Breast epithelium (tissue), 4 donors: ENCODE measurements at regions not wholly inside any gene's neighbourhood (a gene's known extent, or its start where the extent isn't known, plus 50 kb on each side); places are given as distances from the start of the nearest gene placed in this dataset.

Source experiments
- DNase-seq, 2 donors: peaks; one replicate each; pipeline ENCODE4 v3.0.0-alpha.2; 2019; ENCODE audit warnings: low spot score in 2 of 2
- H3K27ac ChIP-seq, 2 donors: fragments of 200-600 bp; sonication (generic) in 1 of 2; one replicate each; pipeline ENCODE4 v1.5.1; 2016 to 2019; ENCODE audit warnings: mild to moderate bottlenecking in 1 of 2
- H3K27me3 ChIP-seq, 2 donors: fragments of 200-600 bp; sonication (generic) in 1 of 2; one replicate each; pipeline versions ENCODE4 v1.5.1 to v1.6.0; 2017 to 2019; ENCODE audit warnings: control low read depth in 1 of 2, mild to moderate bottlenecking in 1 of 2
- H3K36me3 ChIP-seq: fragments of 200-600 bp; one replicate; pipeline ENCODE4 v1.5.1; 2019
- H3K4me1 ChIP-seq, 2 donors: fragments of 200-600 bp; sonication (generic); one replicate each; pipeline ENCODE4 v1.5.1; 2016 to 2019; ENCODE audit warnings: control low read depth in 1 of 2
- H3K4me3 ChIP-seq, 3 donors: fragments of 200-600 bp; sonication (generic); 1 replicate in 2 of 3; 2 replicates in 1 of 3; pipeline ENCODE4 v1.5.1; 2016 to 2019; ENCODE audit warnings: mild to moderate bottlenecking in 3 of 3, moderate library complexity in 2 of 3
- H3K9me3 ChIP-seq, 2 donors: fragments of 200-600 bp; sonication (generic) in 1 of 2; one replicate each; pipeline ENCODE4 v1.5.1; 2016 to 2019; ENCODE audit warnings: control low read depth in 1 of 2
- POLR2A ChIP-seq: fragments of 450-650 bp; IDR thresholded peaks from one replicate; pipeline ENCODE4 v1.6.1; 2016; ENCODE audit warnings: antibody characterized with exemption, mild to moderate bottlenecking, moderate library complexity
- POLR2AphosphoS5 ChIP-seq, 3 donors: sonication (generic); formaldehyde crosslinking; IDR thresholded peaks; one replicate each; pipeline ENCODE4 v1.6.1; 2017; ENCODE audit warnings: antibody characterized with exemption in 3 of 3
- intact Hi-C: fragments of 100-400 bp; cut with DNase I; formaldehyde crosslinking; loops from one replicate; pipeline ENCODE4 v1.15.1; 2023; ENCODE audit warnings: low total_unique reads
- TF ChIP-seq, protein P1 (sequence below), 3 donors: fragments of 450-650 bp; IDR thresholded peaks; one replicate each; pipeline ENCODE4 v1.5.1; 2016 to 2017; ENCODE audit warnings: antibody characterized with exemption in 3 of 3, mild to moderate bottlenecking in 3 of 3, moderate library complexity in 3 of 3

DNA sequence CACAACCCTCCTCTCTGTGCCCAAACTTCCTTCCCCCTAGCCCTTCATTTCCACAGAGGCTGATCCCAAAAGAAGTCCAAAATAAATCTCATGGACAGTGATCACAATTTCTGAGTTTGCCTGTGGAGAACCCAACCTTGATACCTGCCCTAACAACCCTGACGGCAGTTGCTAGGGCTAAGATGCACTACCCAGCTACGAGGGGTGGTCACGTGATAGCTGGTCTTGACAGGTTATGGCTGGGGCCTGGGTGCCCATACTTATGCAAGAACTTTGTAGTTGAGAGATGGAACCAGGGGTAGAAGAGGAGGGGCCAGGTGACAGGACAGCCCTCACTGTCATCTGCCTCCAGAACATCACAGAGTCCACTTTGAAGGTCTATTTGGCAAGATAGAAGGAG, 147.9 kb downstream of the AKAIN1 start:
- no peaks in the 10 kb centered on the region for H3K4me1 ChIP-seq
- H3K27me3 ChIP-seq: no peaks in the 10 kb centered on the region
- TF ChIP-seq POLR2A: no peak
- TF ChIP-seq, protein P1, sequence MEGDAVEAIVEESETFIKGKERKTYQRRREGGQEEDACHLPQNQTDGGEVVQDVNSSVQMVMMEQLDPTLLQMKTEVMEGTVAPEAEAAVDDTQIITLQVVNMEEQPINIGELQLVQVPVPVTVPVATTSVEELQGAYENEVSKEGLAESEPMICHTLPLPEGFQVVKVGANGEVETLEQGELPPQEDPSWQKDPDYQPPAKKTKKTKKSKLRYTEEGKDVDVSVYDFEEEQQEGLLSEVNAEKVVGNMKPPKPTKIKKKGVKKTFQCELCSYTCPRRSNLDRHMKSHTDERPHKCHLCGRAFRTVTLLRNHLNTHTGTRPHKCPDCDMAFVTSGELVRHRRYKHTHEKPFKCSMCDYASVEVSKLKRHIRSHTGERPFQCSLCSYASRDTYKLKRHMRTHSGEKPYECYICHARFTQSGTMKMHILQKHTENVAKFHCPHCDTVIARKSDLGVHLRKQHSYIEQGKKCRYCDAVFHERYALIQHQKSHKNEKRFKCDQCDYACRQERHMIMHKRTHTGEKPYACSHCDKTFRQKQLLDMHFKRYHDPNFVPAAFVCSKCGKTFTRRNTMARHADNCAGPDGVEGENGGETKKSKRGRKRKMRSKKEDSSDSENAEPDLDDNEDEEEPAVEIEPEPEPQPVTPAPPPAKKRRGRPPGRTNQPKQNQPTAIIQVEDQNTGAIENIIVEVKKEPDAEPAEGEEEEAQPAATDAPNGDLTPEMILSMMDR (IDR thresholded peaks at IDR 0.05): no peak
- no peak for TF ChIP-seq POLR2AphosphoS5 (IDR thresholded peaks at IDR 0.05)
- no peaks in the 10 kb centered on the region for H3K36me3 ChIP-seq
- no peaks in the 10 kb centered on the region for H3K9me3 ChIP-seq
- intact Hi-C loops: no loop called here
- no peak overlapping the region for H3K27ac ChIP-seq
- no peak overlapping the region for H3K4me3 ChIP-seq
- no peak for DNase-seq

DNA sequence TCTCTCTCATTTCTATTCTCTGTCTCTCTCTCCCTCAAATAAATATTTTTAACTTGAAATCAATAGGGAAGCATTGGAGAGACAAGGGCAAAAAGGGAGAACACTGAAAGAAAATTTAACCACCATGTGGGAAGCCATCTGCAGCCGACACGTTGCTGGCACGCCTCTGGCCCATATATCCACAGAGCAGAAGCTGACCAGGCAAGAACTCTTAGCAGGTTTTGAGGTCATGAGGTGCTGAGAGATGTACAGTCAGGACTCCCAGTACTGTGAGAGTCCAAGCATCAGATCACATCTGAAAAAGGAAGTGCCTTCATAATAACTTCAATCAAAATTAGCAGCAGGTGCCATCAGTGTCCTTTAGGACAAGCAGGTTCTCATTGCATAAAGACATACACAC, 156.6 kb downstream of the AKAIN1 start:
- H3K27me3 ChIP-seq: no peaks in the 10 kb centered on the region
- intact Hi-C loops: loop anchor here (5.0 kb wide), 1 partner anchor 792 kb away; no protein-coding TSS in a partner anchor
- TF ChIP-seq, protein P1 (IDR thresholded peaks at IDR 0.05): no peak
- TF ChIP-seq POLR2A: no peak
- TF ChIP-seq POLR2AphosphoS5 (IDR thresholded peaks at IDR 0.05): no peak

DNA sequence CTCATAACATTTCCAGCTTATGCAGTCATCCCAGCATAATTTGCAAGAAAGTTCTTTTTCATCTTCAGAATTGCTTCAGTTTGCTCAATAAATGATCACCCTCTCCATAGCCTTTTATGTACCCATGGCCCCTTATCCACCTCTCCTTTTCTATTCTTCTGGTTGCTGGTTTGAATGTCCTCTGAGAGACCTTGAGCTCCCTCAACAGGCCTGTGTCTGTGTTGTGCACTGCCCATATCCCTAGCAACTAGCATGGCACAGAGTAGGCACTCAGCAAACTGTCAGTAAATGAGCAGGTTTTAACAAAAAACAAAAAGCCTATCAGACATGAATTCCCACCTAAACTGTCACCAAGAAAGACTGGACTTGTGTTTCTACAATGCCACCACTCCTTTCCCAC, 160.5 kb downstream of the AKAIN1 start:
- TF ChIP-seq, protein P1 (IDR thresholded peaks at IDR 0.05): no peak
- TF ChIP-seq POLR2AphosphoS5 (IDR thresholded peaks at IDR 0.05) (no peak), POLR2A (no peak)
- Histone ChIP-seq H3K27ac (no peak overlapping the region), H3K4me3 (no peak overlapping the region), H3K9me3 (peaks cover 3 to 16% of the 10 kb centered on the region in 2 donors), H3K36me3 (no peaks in the 10 kb centered on the region), H3K27me3 (no peaks in the 10 kb centered on the region), H3K4me1 (no peaks in the 10 kb centered on the region)
- intact Hi-C loops: no loop called here
- DNase-seq: no peak

More for the DNA sequence above, 156.6 kb downstream of the AKAIN1 start:
- peaks cover 0 to 4% of the 10 kb centered on the region in 2 donors for H3K9me3 ChIP-seq
- no peak overlapping the region for H3K27ac ChIP-seq
- H3K4me1 ChIP-seq: no peaks in the 10 kb centered on the region
- DNase-seq: no peak
- H3K4me3 ChIP-seq: no peak overlapping the region
- H3K36me3 ChIP-seq: no peaks in the 10 kb centered on the region

DNA sequence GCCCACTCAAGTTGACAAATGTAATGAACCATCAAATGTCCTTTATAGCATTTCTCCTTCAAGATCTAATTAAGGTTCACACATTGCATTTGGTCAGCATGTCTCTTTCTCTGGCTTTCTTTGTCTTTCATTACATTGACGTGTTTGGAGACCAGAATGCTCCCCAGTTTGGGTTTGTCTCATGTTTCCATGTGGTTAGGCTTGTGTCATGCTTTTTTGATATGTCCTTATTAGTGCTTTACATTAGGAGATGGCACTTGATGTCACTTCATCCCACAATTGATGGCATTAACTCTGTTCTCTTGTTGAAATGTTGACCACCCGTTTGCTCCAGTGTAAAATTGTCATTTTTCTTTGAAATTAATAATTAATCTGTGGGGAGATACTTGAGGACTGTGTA, 165.8 kb downstream of the AKAIN1 start:
- no peak for DNase-seq
- H3K27me3 ChIP-seq: no peaks in the 10 kb centered on the region
- H3K4me1 ChIP-seq: no peaks in the 10 kb centered on the region
- intact Hi-C loops: no loop called here
- H3K36me3 ChIP-seq: no peaks in the 10 kb centered on the region
- H3K9me3 ChIP-seq: peaks cover 3 to 16% of the 10 kb centered on the region in 2 donors
- no peak for TF ChIP-seq POLR2AphosphoS5 (IDR thresholded peaks at IDR 0.05)
- TF ChIP-seq, protein P1 (IDR thresholded peaks at IDR 0.05): no peak
- TF ChIP-seq POLR2A: no peak
- no peak overlapping the region for H3K27ac ChIP-seq
- no peak overlapping the region for H3K4me3 ChIP-seq

DNA sequence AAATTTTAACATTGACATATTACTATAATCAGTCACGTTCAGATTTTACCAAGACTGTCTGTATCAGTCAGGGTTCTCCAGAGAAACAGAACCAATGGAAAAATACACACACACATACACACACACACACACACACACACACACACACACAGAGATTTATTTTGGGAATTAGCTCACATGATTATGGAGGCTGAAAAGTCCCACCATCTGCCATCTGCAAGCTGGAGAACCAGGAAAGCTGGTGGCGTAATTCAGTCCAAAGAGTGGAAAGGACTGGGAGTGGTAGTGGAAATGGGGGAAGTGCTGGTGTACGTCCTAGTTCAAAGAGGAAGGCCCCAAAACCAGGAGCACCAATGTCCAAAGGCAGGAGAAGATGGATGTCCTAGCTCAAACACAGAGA, 166.4 kb downstream of the AKAIN1 start:
- Histone ChIP-seq H3K9me3 (peaks cover 3 to 13% of the 10 kb centered on the region in 2 donors), H3K36me3 (no peaks in the 10 kb centered on the region), H3K27me3 (no peaks in the 10 kb centered on the region), H3K4me3 (no peak overlapping the region), H3K4me1 (no peaks in the 10 kb centered on the region), H3K27ac (no peak overlapping the region)
- intact Hi-C loops: no loop called here
- DNase-seq: no peak
- TF ChIP-seq, protein P1 (IDR thresholded peaks at IDR 0.05): no peak
- TF ChIP-seq POLR2AphosphoS5 (IDR thresholded peaks at IDR 0.05): no peak
- no peak for TF ChIP-seq POLR2A
